Endodermal cell (in vitro differentiated cells): ENCODE measurements at regions not wholly inside any gene's neighbourhood (a gene's known extent, or its start where the extent isn't known, plus 50 kb on each side); places are given as distances from the start of the nearest gene placed in this dataset.
A peak's percentile ranks its signal among the peaks of the same experiment; 100 is the strongest.

ENCODE experiments used
- DNase-seq: peaks from one replicate; pipeline ENCODE4 v3.0.0-alpha.2; 2017
- H3K27ac ChIP-seq: 2 replicates; pipeline ENCODE4 v1.5.1; 2013; ENCODE audit warnings: mild to moderate bottlenecking, low read depth, low read length, moderate library complexity
- H3K27me3 ChIP-seq: 2 replicates; pipeline ENCODE4 v1.6.1; 2013; ENCODE audit warnings: mild to moderate bottlenecking, low read length, moderate library complexity; ENCODE audit not compliant: insufficient read depth, control insufficient read depth, poor library complexity, severe bottlenecking
- H3K36me3 ChIP-seq: 2 replicates; pipeline ENCODE4 v1.7.0; 2013; ENCODE audit warnings: mild to moderate bottlenecking, low read length, moderate library complexity; ENCODE audit not compliant: control insufficient read depth, insufficient read depth
- H3K4me1 ChIP-seq: one replicate; pipeline ENCODE4 v1.7.0; 2013; ENCODE audit warnings: low read length; ENCODE audit not compliant: control insufficient read depth, insufficient read depth
- H3K4me3 ChIP-seq: 2 replicates; pipeline ENCODE4 v1.5.1; 2013; ENCODE audit warnings: mild to moderate bottlenecking, low read length, moderate library complexity
- H3K9ac ChIP-seq: 2 replicates; pipeline ENCODE4 v1.6.1; 2013; ENCODE audit warnings: mild to moderate bottlenecking, low read length, moderate library complexity; ENCODE audit not compliant: poor library complexity, severe bottlenecking; ENCODE audit errors: extremely low read depth
- H3K9me3 ChIP-seq: 2 replicates; pipeline ENCODE4 v1.6.1; 2013; ENCODE audit warnings: mild to moderate bottlenecking, low read length, moderate library complexity; ENCODE audit not compliant: control insufficient read depth
- H3K27ac Mint-ChIP-seq: 2 replicates; pipeline ENCODE4 v1.8.0; 2020; ENCODE audit warnings: mixed read lengths
- H3K27me3 Mint-ChIP-seq: 2 replicates; pipeline ENCODE4 v1.8.0; 2021; ENCODE audit warnings: mild to moderate bottlenecking, mixed read lengths; ENCODE audit not compliant: insufficient read depth
- H3K36me3 Mint-ChIP-seq: 2 replicates; pipeline ENCODE4 v1.8.0; 2020; ENCODE audit warnings: low read depth, mixed read lengths
- H3K4me1 Mint-ChIP-seq: 2 replicates; pipeline ENCODE4 v1.8.0; 2020; ENCODE audit warnings: mixed read lengths
- H3K4me3 Mint-ChIP-seq: 2 replicates; pipeline ENCODE4 v1.8.0; 2020; ENCODE audit warnings: mild to moderate bottlenecking, moderate library complexity, mixed read lengths
- H3K9me3 Mint-ChIP-seq: 2 replicates; pipeline ENCODE4 v1.8.0; 2020; ENCODE audit warnings: mild to moderate bottlenecking, mixed read lengths
- CTCF ChIP-seq: fragments of 200-600 bp; sonication (generic); conservative IDR thresholded peaks from 2 replicates; pipeline ENCODE4 v1.5.0; 2021; ENCODE audit warnings: antibody characterized with exemption, mild to moderate bottlenecking
- WGBS, 2 experiments: methylation state at CpG; one replicate each; pipeline versions ENCODE4 v1.1.5 to v1.1.7; 2013; ENCODE audit warnings: missing lambda C conversion rate in 2 of 2, mixed read lengths in 1 of 2; ENCODE audit not compliant: insufficient coverage in 1 of 2, insufficient read length in 1 of 2; 5-methylcytosine and 5-hydroxymethylcytosine counted together

GRCh38 chr2:145752091-145752806 lies 1232.3 kb upstream of the ZEB2 start:
- no peak overlapping the region for H3K9ac ChIP-seq
- H3K27ac ChIP-seq, result no peak overlapping the region
- H3K9me3 ChIP-seq, result no peaks in the 10 kb centered on the region
- WGBS, 2 experiments, result 55 to 85% methylated on average over 3 to 5 of the region's 5 CpGs
- Mint-ChIP-seq H3K9me3 (no peaks in the 10 kb centered on the region), H3K27me3 (no peaks in the 10 kb centered on the region), H3K4me3 (no peak overlapping the region), H3K36me3 (no peaks in the 10 kb centered on the region), H3K4me1 (peaks cover 29% of the 10 kb centered on the region), H3K27ac (no peak overlapping the region)
- H3K27me3 ChIP-seq, result no peaks in the 10 kb centered on the region
- TF ChIP-seq CTCF, result peak; percentile 85
- H3K36me3 ChIP-seq, result no peaks in the 10 kb centered on the region
- DNase-seq, result peak; percentile 59
- no peak overlapping the region for H3K4me3 ChIP-seq
- no peaks in the 10 kb centered on the region for H3K4me1 ChIP-seq

DNA sequence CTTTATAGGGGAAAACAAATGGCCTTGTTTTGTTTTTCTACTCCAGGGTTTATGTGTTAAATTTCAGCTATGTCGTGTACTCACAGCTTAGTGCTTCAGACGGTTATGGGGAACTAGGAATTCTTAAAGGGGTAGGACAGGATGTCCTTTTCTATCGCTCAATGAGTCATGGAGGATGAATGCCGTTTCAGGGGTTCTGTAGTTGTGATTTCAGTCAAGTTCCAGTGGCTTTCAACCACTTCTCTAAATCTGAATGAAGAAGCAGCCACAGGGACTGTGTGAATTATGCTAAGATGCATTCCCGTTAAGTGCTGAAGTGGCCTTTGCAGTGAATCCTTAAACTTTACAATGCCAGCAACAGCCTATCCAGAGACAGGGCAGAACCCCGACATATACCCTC lies 1231.7 kb upstream of the ZEB2 start:
- no peak overlapping the region for H3K27ac ChIP-seq
- Mint-ChIP-seq H3K36me3 (no peaks in the 10 kb centered on the region), H3K27ac (no peak overlapping the region), H3K4me1 (peaks cover 29% of the 10 kb centered on the region), H3K27me3 (no peaks in the 10 kb centered on the region), H3K9me3 (no peaks in the 10 kb centered on the region), H3K4me3 (no peak overlapping the region)
- H3K4me1 ChIP-seq, result no peaks in the 10 kb centered on the region
- H3K27me3 ChIP-seq, result no peaks in the 10 kb centered on the region
- no peaks in the 10 kb centered on the region for H3K36me3 ChIP-seq
- H3K9ac ChIP-seq, result no peak overlapping the region
- no peak for TF ChIP-seq CTCF
- H3K9me3 ChIP-seq, result no peaks in the 10 kb centered on the region
- no peak overlapping the region for H3K4me3 ChIP-seq
- WGBS, 2 experiments, result 72 to 74% methylated on average over 3 to 6 of the region's 6 CpGs
- DNase-seq, result peak; percentile 57

GRCh38 chr2:145751155-145751554 lies 1231.2 kb upstream of the ZEB2 start:
- no peak overlapping the region for H3K9ac ChIP-seq
- no peaks in the 10 kb centered on the region for H3K4me1 ChIP-seq
- no peaks in the 10 kb centered on the region for H3K27me3 ChIP-seq
- H3K4me3 ChIP-seq, result no peak overlapping the region
- 95% methylated on average over 1 of the region's 1 CpG; no CpG with 5 or more reads in 1 of the 2 experiments for WGBS, 2 experiments
- no peaks in the 10 kb centered on the region for H3K9me3 ChIP-seq
- no peak for DNase-seq
- no peak for TF ChIP-seq CTCF
- Mint-ChIP-seq H3K27ac (no peak overlapping the region), H3K27me3 (no peaks in the 10 kb centered on the region), H3K4me1 (peaks cover 29% of the 10 kb centered on the region), H3K9me3 (no peaks in the 10 kb centered on the region), H3K4me3 (no peak overlapping the region), H3K36me3 (no peaks in the 10 kb centered on the region)
- H3K36me3 ChIP-seq, result no peaks in the 10 kb centered on the region
- H3K27ac ChIP-seq, result no peak overlapping the region
